Hepatocyte (in vitro differentiated cells): ENCODE measurements at regions not wholly inside any gene's neighbourhood (a gene's known extent, or its start where the extent isn't known, plus 50 kb on each side); places are given as distances from the start of the nearest gene placed in this dataset.

Experiments
- DNase-seq: peaks from one replicate; pipeline ENCODE4 v3.0.0-alpha.2; 2016; ENCODE audit warnings: low spot score
- H2AFZ ChIP-seq: fragments of 200-600 bp; sonication (generic); 2 replicates; pipeline ENCODE4 v1.6.0; 2016; ENCODE audit warnings: antibody characterized with exemption, mild to moderate bottlenecking
- H3K27ac ChIP-seq: fragments of 200-600 bp; sonication (generic); 2 replicates; pipeline ENCODE4 v1.5.1; 2016; ENCODE audit warnings: mild to moderate bottlenecking
- H3K27me3 ChIP-seq: fragments of 200-600 bp; sonication (generic); 2 replicates; pipeline ENCODE4 v1.6.1; 2016
- H3K36me3 ChIP-seq: fragments of 200-600 bp; sonication (generic); replicated peaks from 2 replicates; pipeline ENCODE4 v1.5.1; 2016; ENCODE audit warnings: low read depth; ENCODE audit not compliant: insufficient read depth
- H3K4me1 ChIP-seq: fragments of 200-600 bp; sonication (generic); 2 replicates; pipeline ENCODE4 v1.5.1; 2016; ENCODE audit warnings: mild to moderate bottlenecking, moderate library complexity; ENCODE audit not compliant: insufficient read depth
- H3K4me2 ChIP-seq: fragments of 200-600 bp; sonication (generic); 2 replicates; pipeline ENCODE4 v1.6.0; 2016
- H3K4me3 ChIP-seq: fragments of 200-600 bp; sonication (generic); 2 replicates; pipeline ENCODE4 v1.5.1; 2016; ENCODE audit warnings: mild to moderate bottlenecking
- H3K79me2 ChIP-seq: fragments of 200-600 bp; sonication (generic); 2 replicates; pipeline ENCODE4 v1.6.0; 2017; ENCODE audit warnings: mild to moderate bottlenecking
- H3K9me2 ChIP-seq: fragments of 200-600 bp; sonication (generic); replicated peaks from 2 replicates; pipeline ENCODE4 v1.6.0; 2017; ENCODE audit warnings: mild to moderate bottlenecking; ENCODE audit not compliant: insufficient read depth
- H3K9me3 ChIP-seq: fragments of 200-600 bp; sonication (generic); 2 replicates; pipeline ENCODE4 v1.5.1; 2016; ENCODE audit warnings: low read depth, mild to moderate bottlenecking
- H4K20me1 ChIP-seq: fragments of 200-600 bp; sonication (generic); 2 replicates; pipeline ENCODE4 v1.6.0; 2016; ENCODE audit warnings: mild to moderate bottlenecking; ENCODE audit not compliant: insufficient read depth, poor library complexity, severe bottlenecking
- CTCF ChIP-seq: fragments of 200-600 bp; sonication (generic); IDR thresholded peaks from 2 replicates; pipeline ENCODE4 v1.5.1; 2016; ENCODE audit warnings: antibody characterized with exemption, mild to moderate bottlenecking; ENCODE audit not compliant: poor library complexity
- EZH2 ChIP-seq: fragments of 200-600 bp; sonication (generic); IDR thresholded peaks from 2 replicates; pipeline ENCODE4 v1.6.1; 2016; ENCODE audit warnings: antibody characterized with exemption, mild to moderate bottlenecking, borderline replicate concordance
- EZH2phosphoT487 ChIP-seq: fragments of 200-600 bp; sonication (generic); IDR thresholded peaks from one replicate; pipeline ENCODE4 v1.6.1; 2018; ENCODE audit warnings: antibody characterized with exemption, mild to moderate bottlenecking, low read depth, moderate library complexity; ENCODE audit not compliant: unreplicated experiment, severe bottlenecking
- WGBS: methylation state at CpG from one replicate; pipeline ENCODE4 v1.1.6; 2016; ENCODE audit warnings: low lambda C conversion rate; ENCODE audit errors: missing lambda C conversion rate; 5-methylcytosine and 5-hydroxymethylcytosine counted together

GRCh38 chr17:34703533-34703932, 124.2 kb downstream of the TMEM132E start:
- Histone ChIP-seq H4K20me1 (no peaks in the 10 kb centered on the region), H3K4me3 (no peak overlapping the region), H3K36me3 (no peaks in the 10 kb centered on the region), H3K27ac (no peak overlapping the region), H3K4me2 (no peak overlapping the region), H3K79me2 (no peaks in the 10 kb centered on the region), H2AFZ (no peak overlapping the region), H3K4me1 (no peaks in the 10 kb centered on the region), H3K27me3 (no peaks in the 10 kb centered on the region), H3K9me2 (no peaks in the 10 kb centered on the region), H3K9me3 (no peaks in the 10 kb centered on the region)
- TF ChIP-seq EZH2 (no peak), CTCF (no peak), EZH2phosphoT487 (no peak)
- peak; percentile 72 for DNase-seq
- 20% methylated on average over 3 of the region's 3 CpGs for WGBS

GRCh38 chr17:34699181-34699580, 119.8 kb downstream of the TMEM132E start:
- Histone ChIP-seq H3K36me3 (no peaks in the 10 kb centered on the region), H4K20me1 (no peaks in the 10 kb centered on the region), H3K4me2 (no peak overlapping the region), H3K9me2 (no peaks in the 10 kb centered on the region), H3K4me3 (no peak overlapping the region), H3K79me2 (no peaks in the 10 kb centered on the region), H3K4me1 (no peaks in the 10 kb centered on the region), H3K9me3 (no peaks in the 10 kb centered on the region), H3K27me3 (peaks cover 7% of the 10 kb centered on the region), H3K27ac (no peak overlapping the region), H2AFZ (no peak overlapping the region)
- no peak for TF ChIP-seq EZH2
- no peak for TF ChIP-seq CTCF
- TF ChIP-seq EZH2phosphoT487, result no peak
- DNase-seq, result no peak
- WGBS, result 71% methylated on average over 4 of the region's 4 CpGs

- H3K4me1 ChIP-seq, result no peaks in the 10 kb centered on the region
- H3K9me2 ChIP-seq, result no peaks in the 10 kb centered on the region
- H4K20me1 ChIP-seq, result no peaks in the 10 kb centered on the region
- no peaks in the 10 kb centered on the region for H3K9me3 ChIP-seq
- no peak overlapping the region for H3K4me3 ChIP-seq
- TF ChIP-seq EZH2, result no peak
- no peak for TF ChIP-seq CTCF
- TF ChIP-seq EZH2phosphoT487, result no peak
- no peak for DNase-seq
- no peaks in the 10 kb centered on the region for H3K36me3 ChIP-seq
- H3K79me2 ChIP-seq, result no peaks in the 10 kb centered on the region
- no peak overlapping the region for H2AFZ ChIP-seq
- 58% methylated on average over 1 of the region's 1 CpG for WGBS
- no peak overlapping the region for H3K4me2 ChIP-seq
- peaks cover 20% of the 10 kb centered on the region for H3K27me3 ChIP-seq
- no peak overlapping the region for H3K27ac ChIP-seq
These were observed 113.5 kb downstream of the TMEM132E start for GRCh38 chr17:34692920-34693319.
